Kidney (tissue), 13 donors: ENCODE measurements at regions not wholly inside any gene's neighbourhood (a gene's known extent, or its start where the extent isn't known, plus 50 kb on each side); places are given as distances from the start of the nearest gene placed in this dataset.

Experiments used
- DNase-seq, 5 donors: peaks; one replicate each; pipeline ENCODE4 v3.0.0-alpha.2; 2013 to 2020
- FAIRE-seq: peaks from 2 replicates; lab custom pipeline; 2012; peaks lifted over from hg19 to GRCh38; lab: Jason Lieb, UNC
- H3K27ac ChIP-seq, 2 donors: one replicate each; pipeline ENCODE4 v1.7.0; 2013; ENCODE audit warnings: low read depth in 2 of 2, low read length in 2 of 2, inconsistent platforms in 1 of 2
- H3K27me3 ChIP-seq: one replicate; pipeline ENCODE4 v1.7.1; 2013; ENCODE audit warnings: low read length, inconsistent platforms; ENCODE audit not compliant: control insufficient read depth, insufficient read depth
- H3K36me3 ChIP-seq, 3 donors: one replicate each; pipeline versions ENCODE4 v1.7.0 to v1.7.1; 2013; ENCODE audit warnings: low read length in 3 of 3, control low read depth in 1 of 3, inconsistent platforms in 1 of 3; ENCODE audit not compliant: insufficient read depth in 3 of 3, control insufficient read depth in 2 of 3
- H3K4me1 ChIP-seq, 3 donors: one replicate each; pipeline versions ENCODE4 v1.7.0 to v1.7.1; 2013; ENCODE audit warnings: low read length in 3 of 3, inconsistent platforms in 1 of 3, low read depth in 1 of 3; ENCODE audit not compliant: control insufficient read depth in 2 of 3, insufficient read depth in 2 of 3
- H3K4me3 ChIP-seq, 3 donors: one replicate each; pipeline versions ENCODE4 v1.7.0 to v1.8.1; 2013; ENCODE audit warnings: low read length in 3 of 3, control low read depth in 1 of 3, inconsistent platforms in 1 of 3
- H3K9ac ChIP-seq, 3 donors: one replicate each; pipeline versions ENCODE4 v1.7.0 to v1.7.1; 2013; ENCODE audit warnings: low read length in 3 of 3, control low read depth in 1 of 3, inconsistent platforms in 1 of 3
- H3K9me3 ChIP-seq, 3 donors: one replicate each; pipeline versions ENCODE4 v1.7.0 to v1.7.1; 2013; ENCODE audit warnings: low read length in 3 of 3, control low read depth in 1 of 3, inconsistent platforms in 1 of 3; ENCODE audit not compliant: control insufficient read depth in 2 of 3, insufficient read depth in 1 of 3
- intact Hi-C: fragments of 100-400 bp; cut with DNase I; formaldehyde crosslinking; loops from one replicate; pipeline ENCODE4 v1.11.1; 2022
- TF ChIP-seq, protein P1 (sequence below): IDR thresholded peaks from 3 replicates; pipeline ENCODE4 v1.5.1; 2012; ENCODE audit warnings: mild to moderate bottlenecking, moderate library complexity, borderline replicate concordance; ENCODE audit not compliant: insufficient read depth; ENCODE audit errors: extremely low read depth
- donor health status: control.
- donor health status: control.
- donor health status: control.
- donor health status: control.
- donor health status: control.
- donor health status: DM: yes; HTN: yes; CAD: no.
- donor health status: Normal renal cell carcinoma (clear cell type).

DNA sequence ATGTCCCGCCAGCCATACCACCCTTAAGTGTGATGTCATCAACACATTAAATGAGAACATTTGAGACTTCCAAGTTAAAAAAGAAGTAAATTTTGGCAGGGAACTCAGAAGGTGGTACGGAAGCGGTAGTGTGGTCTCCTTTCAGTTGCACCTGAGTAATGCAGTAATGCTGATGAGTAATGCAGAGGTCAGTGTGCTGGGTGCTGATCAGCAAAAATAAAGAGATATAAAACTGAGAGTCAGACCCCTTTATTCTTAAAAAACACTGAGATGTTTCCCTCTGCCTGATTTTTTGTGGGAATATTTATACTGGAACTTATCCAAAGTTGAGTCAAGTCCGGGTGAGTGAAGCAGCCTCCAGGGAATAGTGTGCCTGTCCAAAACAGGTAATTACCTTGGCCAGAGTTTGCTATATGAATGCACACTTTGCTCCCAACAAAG is 370.6 kb upstream of the PRICKLE1 start:
- H3K4me1 ChIP-seq: no peaks in the 10 kb centered on the region
- FAIRE-seq: no peak
- no peak overlapping the region for H3K9ac ChIP-seq
- no peaks in the 10 kb centered on the region for H3K27me3 ChIP-seq
- no peaks in the 10 kb centered on the region for H3K9me3 ChIP-seq
- TF ChIP-seq, protein P1, sequence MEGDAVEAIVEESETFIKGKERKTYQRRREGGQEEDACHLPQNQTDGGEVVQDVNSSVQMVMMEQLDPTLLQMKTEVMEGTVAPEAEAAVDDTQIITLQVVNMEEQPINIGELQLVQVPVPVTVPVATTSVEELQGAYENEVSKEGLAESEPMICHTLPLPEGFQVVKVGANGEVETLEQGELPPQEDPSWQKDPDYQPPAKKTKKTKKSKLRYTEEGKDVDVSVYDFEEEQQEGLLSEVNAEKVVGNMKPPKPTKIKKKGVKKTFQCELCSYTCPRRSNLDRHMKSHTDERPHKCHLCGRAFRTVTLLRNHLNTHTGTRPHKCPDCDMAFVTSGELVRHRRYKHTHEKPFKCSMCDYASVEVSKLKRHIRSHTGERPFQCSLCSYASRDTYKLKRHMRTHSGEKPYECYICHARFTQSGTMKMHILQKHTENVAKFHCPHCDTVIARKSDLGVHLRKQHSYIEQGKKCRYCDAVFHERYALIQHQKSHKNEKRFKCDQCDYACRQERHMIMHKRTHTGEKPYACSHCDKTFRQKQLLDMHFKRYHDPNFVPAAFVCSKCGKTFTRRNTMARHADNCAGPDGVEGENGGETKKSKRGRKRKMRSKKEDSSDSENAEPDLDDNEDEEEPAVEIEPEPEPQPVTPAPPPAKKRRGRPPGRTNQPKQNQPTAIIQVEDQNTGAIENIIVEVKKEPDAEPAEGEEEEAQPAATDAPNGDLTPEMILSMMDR: no peak
- intact Hi-C loops: no loop called here
- H3K4me3 ChIP-seq: no peak overlapping the region
- no peak overlapping the region for H3K27ac ChIP-seq
- no peaks in the 10 kb centered on the region for H3K36me3 ChIP-seq
- no peak for DNase-seq

DNA sequence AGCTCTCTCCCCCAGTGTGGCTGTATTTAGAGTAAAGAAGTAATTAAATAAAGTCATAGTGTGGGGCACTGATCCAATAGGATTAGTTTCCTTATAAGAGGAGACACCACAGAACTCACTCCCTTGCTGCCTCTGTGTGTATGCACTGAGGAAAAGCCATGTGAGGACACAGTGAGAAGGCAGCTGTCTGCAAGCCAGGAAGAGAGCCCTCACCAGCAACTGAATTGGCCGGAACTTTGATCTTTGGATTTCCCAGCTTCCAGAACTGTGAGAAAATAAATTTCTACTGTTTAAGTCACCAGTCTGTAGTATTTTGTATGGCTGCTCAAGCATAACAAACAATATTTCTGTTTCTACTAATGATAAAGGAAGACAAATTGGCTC is 368.7 kb upstream of the PRICKLE1 start:
- no peaks in the 10 kb centered on the region for H3K27me3 ChIP-seq
- no peak overlapping the region for H3K4me3 ChIP-seq
- intact Hi-C loops: no loop called here
- no peaks in the 10 kb centered on the region for H3K9me3 ChIP-seq
- H3K4me1 ChIP-seq: no peaks in the 10 kb centered on the region
- FAIRE-seq (no peak), DNase-seq (no peak)
- TF ChIP-seq, protein P1: no peak
- H3K36me3 ChIP-seq: no peaks in the 10 kb centered on the region
- H3K9ac ChIP-seq: no peak overlapping the region
- H3K27ac ChIP-seq: no peak overlapping the region

DNA sequence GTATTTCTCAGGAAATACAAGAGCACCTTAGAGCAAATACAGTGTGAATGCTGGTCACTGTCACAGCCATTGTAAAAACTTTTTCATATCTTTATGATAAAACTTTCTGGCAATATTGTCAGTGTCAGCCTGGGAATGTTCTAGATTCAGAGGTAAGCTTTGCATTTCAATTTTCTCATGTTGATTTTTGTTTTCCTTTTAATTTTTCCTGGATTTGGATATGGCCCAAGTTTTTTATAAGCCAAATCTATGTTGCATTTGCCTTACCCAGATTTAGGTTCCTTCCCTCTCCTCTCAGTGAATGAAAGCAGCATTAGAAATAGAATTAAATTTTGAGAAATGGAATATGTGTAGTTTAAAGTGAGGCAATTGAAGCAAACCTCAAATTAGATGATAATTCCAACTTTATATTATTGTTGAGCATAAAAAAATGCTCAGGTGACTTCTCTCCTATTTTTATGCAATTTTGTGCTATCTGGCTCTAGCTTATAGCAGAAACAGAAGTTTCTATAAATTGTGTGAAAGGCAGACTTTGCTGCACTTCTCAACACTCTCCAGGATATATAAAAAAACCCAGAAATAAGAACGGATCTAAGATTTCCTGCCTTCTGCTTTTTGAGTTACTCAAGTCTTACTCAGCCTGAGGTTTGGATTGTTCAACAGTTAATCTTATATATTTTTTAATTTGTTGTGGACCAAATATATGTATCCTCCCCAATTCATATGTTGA is 368.2 kb upstream of the PRICKLE1 start:
- Histone ChIP-seq H3K9ac (no peak overlapping the region), H3K36me3 (no peaks in the 10 kb centered on the region), H3K27me3 (no peaks in the 10 kb centered on the region), H3K27ac (no peak overlapping the region), H3K4me1 (no peaks in the 10 kb centered on the region), H3K9me3 (no peaks in the 10 kb centered on the region), H3K4me3 (no peak overlapping the region)
- DNase-seq (no peak), FAIRE-seq (no peak)
- TF ChIP-seq, protein P1: no peak
- intact Hi-C loops: no loop called here
